ENCODE measurements at regions not wholly inside any gene's neighbourhood (a gene's known extent, or its start where the extent isn't known, plus 50 kb on each side); places are given as distances from the start of the nearest gene placed in this dataset.

DNA sequence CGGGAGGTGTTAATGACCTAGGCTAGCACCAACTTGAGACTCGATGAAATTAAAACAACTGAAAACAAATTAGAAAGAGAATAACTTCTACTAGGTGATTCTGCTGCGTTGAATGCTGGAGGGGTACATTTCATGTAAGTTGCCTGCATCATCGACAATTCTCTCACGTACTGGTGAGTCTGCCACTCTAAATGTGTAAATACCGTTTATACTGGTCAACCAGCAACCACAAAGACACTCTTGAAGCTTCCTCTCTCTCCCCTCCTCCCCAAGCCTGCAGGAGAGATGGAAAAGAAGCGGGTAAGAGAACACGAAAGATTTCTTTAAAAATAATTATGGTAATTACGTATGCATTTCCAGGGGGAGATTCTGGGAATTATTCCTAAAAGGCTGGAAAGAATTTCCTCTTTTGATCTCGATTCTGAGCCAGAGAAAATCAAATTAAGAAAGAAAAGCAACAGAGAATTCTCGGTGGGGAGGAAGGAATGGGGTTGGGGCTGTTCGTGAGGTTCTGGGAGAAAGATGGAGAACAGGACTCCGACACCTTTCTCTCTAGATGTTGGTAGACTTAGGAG, 68.6 kb upstream of the MRTFB start:
- ChIA-PET POLR2A (no interaction called here), CTCF (ENCODE audit: low intra/inter-chr PET ratio, low total read pairs) (no interaction called here)
- TF ChIP-seq TBP (CRISPR knock-in tag; IDR thresholded peaks at IDR 0.05) (no peak), THYN1 (CRISPR knock-in tag; IDR thresholded peaks at IDR 0.05; ENCODE audit: borderline replicate concordance, low read depth) (no peak)
- TF ChIP-seq, protein P1, sequence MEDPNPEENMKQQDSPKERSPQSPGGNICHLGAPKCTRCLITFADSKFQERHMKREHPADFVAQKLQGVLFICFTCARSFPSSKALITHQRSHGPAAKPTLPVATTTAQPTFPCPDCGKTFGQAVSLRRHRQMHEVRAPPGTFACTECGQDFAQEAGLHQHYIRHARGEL (CRISPR knock-in tag; IDR thresholded peaks at IDR 0.05): no peak
- in situ Hi-C loops (cut with HindIII; ENCODE audit: extremely low pct_ligation_motif_present, low pct_unique_long_range_greater_than_20kb) (no loop called here), intact Hi-C loops (cut with micrococcal nuclease; ENCODE audit: unreplicated experiment) (no loop called here)
- Histone ChIP-seq H3K4me2 (ENCODE audit: low read depth, low read length) (no peak overlapping the region), H3K27me3 (ENCODE audit: control insufficient read depth in 1 of 2, insufficient read depth in 2 of 2, low read length in 2 of 2) (peaks cover 0 to 55% of the 10 kb centered on the region in 2 experiments; a peak in 4 of 5 replicates), H3K27ac (ENCODE audit: extremely low read length, insufficient read depth, low read length) (no peak overlapping the region), H3K4me3 (replicated peaks in 1 of 3; ENCODE audit: insufficient read depth in 1 of 3, low read depth in 2 of 3, low read length in 3 of 3) (no peak overlapping the region), H3K9ac (ENCODE audit: insufficient read depth, low read depth, low read length) (no peak overlapping the region), H3K36me3 (replicated peaks in 1 of 2; ENCODE audit: control insufficient read depth in 1 of 2, insufficient read depth in 2 of 2, low read length in 2 of 2) (no peaks in the 10 kb centered on the region), H3K9me3 (ENCODE audit: low read length) (no peaks in the 10 kb centered on the region), H4K20me1 (ENCODE audit: insufficient read depth, low read length) (no peaks in the 10 kb centered on the region), H2AFZ (ENCODE audit: low read length) (no peak overlapping the region), H3K4me1 (ENCODE audit: insufficient read depth, low read length) (peaks cover 25% of the 10 kb centered on the region), H3K79me2 (ENCODE audit: insufficient read depth, low read length) (no peaks in the 10 kb centered on the region)
- 64% methylated on average over 13 of the region's 13 CpGs for WGBS (ENCODE audit: low lambda C conversion rate)
- DNase-seq (ENCODE audit: low spot score): no peak
- no peak for FAIRE-seq
- no peak for ATAC-seq
- no TSS peak for BruUV-seq (replicated peaks)

DNA sequence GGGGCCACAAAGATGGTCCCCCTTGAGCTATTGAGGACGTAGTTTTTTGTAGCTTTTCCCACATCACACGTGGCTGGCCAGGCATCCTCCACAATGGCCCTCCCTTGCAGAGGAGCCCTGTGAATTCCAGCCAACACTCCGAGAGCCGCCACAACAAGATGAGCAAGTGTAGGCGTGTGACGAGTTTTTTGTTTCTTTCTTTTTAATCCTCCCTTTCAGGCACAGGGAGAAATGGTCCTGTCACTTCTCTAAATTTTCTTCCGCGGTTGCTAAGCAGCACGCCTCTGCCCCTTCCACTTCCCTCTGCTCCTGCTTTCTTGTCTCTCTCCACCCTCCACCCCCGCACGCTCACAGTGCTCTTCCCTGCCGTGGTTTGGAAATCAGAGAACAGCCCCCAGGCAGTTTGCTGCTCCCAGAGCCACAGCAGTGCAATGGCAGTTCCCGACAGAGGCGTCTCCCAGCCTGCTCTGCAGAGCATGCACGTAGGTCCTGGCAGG, 68.0 kb upstream of the MRTFB start:
- peaks cover 0 to 55% of the 10 kb centered on the region in 2 experiments; a peak in 4 of 5 replicates for H3K27me3 ChIP-seq (ENCODE audit: control insufficient read depth in 1 of 2, insufficient read depth in 2 of 2, low read length in 2 of 2)
- no peak overlapping the region for H3K27ac ChIP-seq (ENCODE audit: extremely low read length, insufficient read depth, low read length)
- BruUV-seq (replicated peaks): no TSS peak
- ATAC-seq (peak; percentile 86), DNase-seq (ENCODE audit: low spot score) (no peak), FAIRE-seq (no peak)
- no peaks in the 10 kb centered on the region for H3K9me3 ChIP-seq (ENCODE audit: low read length)
- ChIA-PET CTCF (ENCODE audit: low intra/inter-chr PET ratio, low total read pairs) (no interaction called here), POLR2A (no interaction called here)
- H3K9ac ChIP-seq (ENCODE audit: insufficient read depth, low read depth, low read length): no peak overlapping the region
- no peak overlapping the region for H2AFZ ChIP-seq (ENCODE audit: low read length)
- H3K4me1 ChIP-seq (ENCODE audit: insufficient read depth, low read length): peaks cover 19% of the 10 kb centered on the region
- peak overlapping the region; percentile 62 for H3K4me2 ChIP-seq (ENCODE audit: low read depth, low read length)
- peak overlapping the region in 1 of 3 experiments; percentile 43; a peak in 1 of 6 replicates for H3K4me3 ChIP-seq (replicated peaks in 1 of 3; ENCODE audit: insufficient read depth in 1 of 3, low read depth in 2 of 3, low read length in 3 of 3)
- in situ Hi-C loops (cut with HindIII; ENCODE audit: extremely low pct_ligation_motif_present, low pct_unique_long_range_greater_than_20kb): no loop called here
- H3K79me2 ChIP-seq (ENCODE audit: insufficient read depth, low read length): no peaks in the 10 kb centered on the region
- no peaks in the 10 kb centered on the region for H4K20me1 ChIP-seq (ENCODE audit: insufficient read depth, low read length)
- no peaks in the 10 kb centered on the region for H3K36me3 ChIP-seq (replicated peaks in 1 of 2; ENCODE audit: control insufficient read depth in 1 of 2, insufficient read depth in 2 of 2, low read length in 2 of 2)
- intact Hi-C loops (cut with micrococcal nuclease; ENCODE audit: unreplicated experiment): no loop called here
- 39% methylated on average over 15 of the region's 15 CpGs for WGBS (ENCODE audit: low lambda C conversion rate)
- TF ChIP-seq ZSCAN25 (CRISPR knock-in tag; IDR thresholded peaks at IDR 0.05) (0 out of 2 replicates have a peak, but pooled peaks have one; percentile 39), LCORL (IDR thresholded peaks at IDR 0.05) (no peak), LCORL (CRISPR knock-in tag; IDR thresholded peaks at IDR 0.05) (peak; percentile 38; the same call in 1 of the 2 replicates), BORCS8-MEF2B (CRISPR knock-in tag; IDR thresholded peaks at IDR 0.05) (0 out of 2 replicates have a peak, but pooled peaks have one; percentile 22), KLF12 (CRISPR knock-in tag; IDR thresholded peaks at IDR 0.05; ENCODE audit: borderline replicate concordance) (no peak)
- TF ChIP-seq, protein P2, sequence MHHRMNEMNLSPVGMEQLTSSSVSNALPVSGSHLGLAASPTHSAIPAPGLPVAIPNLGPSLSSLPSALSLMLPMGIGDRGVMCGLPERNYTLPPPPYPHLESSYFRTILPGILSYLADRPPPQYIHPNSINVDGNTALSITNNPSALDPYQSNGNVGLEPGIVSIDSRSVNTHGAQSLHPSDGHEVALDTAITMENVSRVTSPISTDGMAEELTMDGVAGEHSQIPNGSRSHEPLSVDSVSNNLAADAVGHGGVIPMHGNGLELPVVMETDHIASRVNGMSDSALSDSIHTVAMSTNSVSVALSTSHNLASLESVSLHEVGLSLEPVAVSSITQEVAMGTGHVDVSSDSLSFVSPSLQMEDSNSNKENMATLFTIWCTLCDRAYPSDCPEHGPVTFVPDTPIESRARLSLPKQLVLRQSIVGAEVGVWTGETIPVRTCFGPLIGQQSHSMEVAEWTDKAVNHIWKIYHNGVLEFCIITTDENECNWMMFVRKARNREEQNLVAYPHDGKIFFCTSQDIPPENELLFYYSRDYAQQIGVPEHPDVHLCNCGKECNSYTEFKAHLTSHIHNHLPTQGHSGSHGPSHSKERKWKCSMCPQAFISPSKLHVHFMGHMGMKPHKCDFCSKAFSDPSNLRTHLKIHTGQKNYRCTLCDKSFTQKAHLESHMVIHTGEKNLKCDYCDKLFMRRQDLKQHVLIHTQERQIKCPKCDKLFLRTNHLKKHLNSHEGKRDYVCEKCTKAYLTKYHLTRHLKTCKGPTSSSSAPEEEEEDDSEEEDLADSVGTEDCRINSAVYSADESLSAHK (CRISPR knock-in tag; IDR thresholded peaks at IDR 0.05; ENCODE audit: borderline replicate concordance): no peak
- TF ChIP-seq, protein P3, sequence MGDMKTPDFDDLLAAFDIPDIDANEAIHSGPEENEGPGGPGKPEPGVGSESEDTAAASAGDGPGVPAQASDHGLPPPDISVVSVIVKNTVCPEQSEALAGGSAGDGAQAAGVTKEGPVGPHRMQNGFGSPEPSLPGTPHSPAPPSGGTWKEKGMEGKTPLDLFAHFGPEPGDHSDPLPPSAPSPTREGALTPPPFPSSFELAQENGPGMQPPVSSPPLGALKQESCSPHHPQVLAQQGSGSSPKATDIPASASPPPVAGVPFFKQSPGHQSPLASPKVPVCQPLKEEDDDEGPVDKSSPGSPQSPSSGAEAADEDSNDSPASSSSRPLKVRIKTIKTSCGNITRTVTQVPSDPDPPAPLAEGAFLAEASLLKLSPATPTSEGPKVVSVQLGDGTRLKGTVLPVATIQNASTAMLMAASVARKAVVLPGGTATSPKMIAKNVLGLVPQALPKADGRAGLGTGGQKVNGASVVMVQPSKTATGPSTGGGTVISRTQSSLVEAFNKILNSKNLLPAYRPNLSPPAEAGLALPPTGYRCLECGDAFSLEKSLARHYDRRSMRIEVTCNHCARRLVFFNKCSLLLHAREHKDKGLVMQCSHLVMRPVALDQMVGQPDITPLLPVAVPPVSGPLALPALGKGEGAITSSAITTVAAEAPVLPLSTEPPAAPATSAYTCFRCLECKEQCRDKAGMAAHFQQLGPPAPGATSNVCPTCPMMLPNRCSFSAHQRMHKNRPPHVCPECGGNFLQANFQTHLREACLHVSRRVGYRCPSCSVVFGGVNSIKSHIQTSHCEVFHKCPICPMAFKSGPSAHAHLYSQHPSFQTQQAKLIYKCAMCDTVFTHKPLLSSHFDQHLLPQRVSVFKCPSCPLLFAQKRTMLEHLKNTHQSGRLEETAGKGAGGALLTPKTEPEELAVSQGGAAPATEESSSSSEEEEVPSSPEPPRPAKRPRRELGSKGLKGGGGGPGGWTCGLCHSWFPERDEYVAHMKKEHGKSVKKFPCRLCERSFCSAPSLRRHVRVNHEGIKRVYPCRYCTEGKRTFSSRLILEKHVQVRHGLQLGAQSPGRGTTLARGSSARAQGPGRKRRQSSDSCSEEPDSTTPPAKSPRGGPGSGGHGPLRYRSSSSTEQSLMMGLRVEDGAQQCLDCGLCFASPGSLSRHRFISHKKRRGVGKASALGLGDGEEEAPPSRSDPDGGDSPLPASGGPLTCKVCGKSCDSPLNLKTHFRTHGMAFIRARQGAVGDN (CRISPR knock-in tag; IDR thresholded peaks at IDR 0.05): peak; percentile 36; the same call in 1 of the 2 replicates
